Stimulated activated CD4-positive, alpha-beta T cell treated with anti-CD3 and anti-CD28 coated beads, TNF-alpha, amount 100 ng/mL, for 1 hour (primary cell): ENCODE measurements at regions not wholly inside any gene's neighbourhood (a gene's known extent, or its start where the extent isn't known, plus 50 kb on each side); places are given as distances from the start of the nearest gene placed in this dataset.

ENCODE experiments used
- DNase-seq, 3 donors: peaks; one replicate each; pipeline ENCODE4 v3.0.0-alpha.2; 2020; ENCODE audit warnings: low read depth in 3 of 3, low spot score in 1 of 3

- DNase-seq: no peak
These were observed 499.3 kb downstream of the NXPH1 start for GRCh38 chr7:8932751-8933150.

GRCh38 chr7:8937204-8937603 is 503.8 kb downstream of the NXPH1 start:
- DNase-seq: no peak

- no peak for DNase-seq
These were observed 504.8 kb downstream of the NXPH1 start for GRCh38 chr7:8938044-8938805.

- DNase-seq: no peak
These were observed 506.0 kb downstream of the NXPH1 start for GRCh38 chr7:8939446-8939845.

GRCh38 chr7:8963722-8964121 is 530.3 kb downstream of the NXPH1 start:
- no peak for DNase-seq

GRCh38 chr7:8965177-8965576 is 531.8 kb downstream of the NXPH1 start:
- no peak for DNase-seq

- no peak for DNase-seq
These were observed 540.2 kb downstream of the NXPH1 start for GRCh38 chr7:8973601-8974000.

GRCh38 chr7:8975681-8976080 is 542.3 kb downstream of the NXPH1 start:
- DNase-seq: no peak

GRCh38 chr7:8982338-8982992 is 549.1 kb downstream of the NXPH1 start:
- no peak for DNase-seq

GRCh38 chr7:8985255-8985654 is 551.8 kb downstream of the NXPH1 start:
- no peak for DNase-seq

- no peak for DNase-seq
These were observed 554.9 kb downstream of the NXPH1 start for GRCh38 chr7:8988267-8988666.

GRCh38 chr7:8991159-8991558 is 557.8 kb downstream of the NXPH1 start:
- no peak for DNase-seq

GRCh38 chr7:8998762-8999161 is 565.4 kb downstream of the NXPH1 start:
- DNase-seq: no peak

GRCh38 chr7:9013940-9014339 is 580.5 kb downstream of the NXPH1 start:
- no peak for DNase-seq

GRCh38 chr7:9017286-9017685 is 583.9 kb downstream of the NXPH1 start:
- no peak for DNase-seq

GRCh38 chr7:9022456-9022855 is 589.0 kb downstream of the NXPH1 start:
- DNase-seq: no peak

GRCh38 chr7:9023675-9024294 is 590.4 kb downstream of the NXPH1 start:
- DNase-seq: no peak

- no peak for DNase-seq
These were observed 592.7 kb downstream of the NXPH1 start for GRCh38 chr7:9026121-9026520.

- no peak for DNase-seq
These were observed 594.6 kb downstream of the NXPH1 start for GRCh38 chr7:9028012-9028411.

- DNase-seq: no peak
These were observed 596.5 kb downstream of the NXPH1 start for GRCh38 chr7:9029681-9030530.

- no peak for DNase-seq
These were observed 597.6 kb downstream of the NXPH1 start for GRCh38 chr7:9030976-9031375.
